ENCODE measurements at regions not wholly inside any gene's neighbourhood (a gene's known extent, or its start where the extent isn't known, plus 50 kb on each side); places are given as distances from the start of the nearest gene placed in this dataset.

- no peak for DNase-seq
Measured at GRCh38 chr4:173917255-173917960, 366.1 kb downstream of the FBXO8 start.

- no peak for DNase-seq
Measured at GRCh38 chr4:173913496-173913895, 370.0 kb downstream of the FBXO8 start.

- DNase-seq = no peak
Measured at GRCh38 chr4:173912384-173912783, 371.1 kb downstream of the FBXO8 start.

- no peak for DNase-seq
Measured at GRCh38 chr4:173910891-173911290, 372.6 kb downstream of the FBXO8 start.

- no peak for DNase-seq
Measured at GRCh38 chr4:173909294-173909693, 374.2 kb downstream of the FBXO8 start.

- DNase-seq = no peak
Measured at GRCh38 chr4:173899813-173900212, 369.8 kb upstream of the HAND2 start.

- DNase-seq = no peak
Measured at GRCh38 chr4:173891072-173891471, 361.0 kb upstream of the HAND2 start.

GRCh38 chr4:173883821-173884220, 353.8 kb upstream of the HAND2 start:
- no peak for DNase-seq

- DNase-seq = no peak
Measured at GRCh38 chr4:173880897-173881296, 350.9 kb upstream of the HAND2 start.

GRCh38 chr4:173879509-173879908, 349.5 kb upstream of the HAND2 start:
- DNase-seq = no peak

- no peak for DNase-seq
Measured at GRCh38 chr4:173878701-173879100, 348.7 kb upstream of the HAND2 start.

- no peak for DNase-seq
Measured at GRCh38 chr4:173871643-173872042, 341.6 kb upstream of the HAND2 start.

- DNase-seq = no peak
Measured at GRCh38 chr4:173866322-173867026, 336.4 kb upstream of the HAND2 start.

GRCh38 chr4:173862754-173863153, 332.7 kb upstream of the HAND2 start:
- no peak for DNase-seq

- no peak for DNase-seq
Measured at GRCh38 chr4:173860094-173860493, 330.1 kb upstream of the HAND2 start.

GRCh38 chr4:173859091-173859713, 329.2 kb upstream of the HAND2 start:
- DNase-seq = no peak

GRCh38 chr4:173858471-173858870, 328.4 kb upstream of the HAND2 start:
- no peak for DNase-seq

- no peak for DNase-seq
Measured at GRCh38 chr4:173857828-173858227, 327.8 kb upstream of the HAND2 start.

- DNase-seq = no peak
Measured at GRCh38 chr4:173855015-173855414, 325.0 kb upstream of the HAND2 start.

- no peak for DNase-seq
Measured at GRCh38 chr4:173852775-173853174, 322.7 kb upstream of the HAND2 start.

- no peak for DNase-seq
Measured at GRCh38 chr4:173845580-173845979, 315.6 kb upstream of the HAND2 start.

GRCh38 chr4:173839865-173840264, 309.8 kb upstream of the HAND2 start:
- DNase-seq = no peak

GRCh38 chr4:173837517-173837916, 307.5 kb upstream of the HAND2 start:
- DNase-seq = no peak

GRCh38 chr4:173835903-173836302, 305.9 kb upstream of the HAND2 start:
- DNase-seq = no peak

All from NCI-H774 (cell line).